NOMO-1 (cell line): ENCODE measurements at regions not wholly inside any gene's neighbourhood (a gene's known extent, or its start where the extent isn't known, plus 50 kb on each side); places are given as distances from the start of the nearest gene placed in this dataset.

Experiments used
- DNase-seq, 2 experiments: peaks; one replicate each; lab custom pipeline; 2025; ENCODE audit not compliant: unreplicated experiment in 2 of 2; lab: John Stamatoyannopoulos, UW

GRCh38 chr4:176969011-176969410, 176.3 kb upstream of the VEGFC start:
- DNase-seq, result no peak

- no peak for DNase-seq
Measured at GRCh38 chr4:176970853-176971252, 178.1 kb upstream of the VEGFC start.

GRCh38 chr4:176971576-176972115, 178.9 kb upstream of the VEGFC start:
- DNase-seq, result no peak

GRCh38 chr4:176979416-176979815, 186.7 kb upstream of the VEGFC start:
- peak; percentile 50 to 79 for DNase-seq

GRCh38 chr4:176981074-176981473, 188.4 kb upstream of the VEGFC start:
- DNase-seq, result peak; percentile 45 to 81

- DNase-seq, result peak; percentile 51 to 88
Measured at GRCh38 chr4:176981551-176981950, 188.8 kb upstream of the VEGFC start.

GRCh38 chr4:176988226-176988625, 195.5 kb upstream of the VEGFC start:
- DNase-seq, result no peak

GRCh38 chr4:176989186-176989585, 196.5 kb upstream of the VEGFC start:
- no peak for DNase-seq

GRCh38 chr4:176999935-177000543, 207.3 kb upstream of the VEGFC start:
- DNase-seq, result no peak

- peak; percentile 71 to 92 for DNase-seq
Measured at GRCh38 chr4:177001271-177002175, 208.8 kb upstream of the VEGFC start.

GRCh38 chr4:177005674-177006230, 213.0 kb upstream of the VEGFC start:
- no peak for DNase-seq

- DNase-seq, result no peak
Measured at GRCh38 chr4:177006331-177006730, 213.6 kb upstream of the VEGFC start.

GRCh38 chr4:177008071-177008835, 215.5 kb upstream of the VEGFC start:
- DNase-seq, result no peak

GRCh38 chr4:177008836-177009501, 216.2 kb upstream of the VEGFC start:
- no peak for DNase-seq

- DNase-seq, result no peak
Measured at GRCh38 chr4:177010418-177010817, 217.7 kb upstream of the VEGFC start.

- no peak for DNase-seq
Measured at GRCh38 chr4:177012918-177013545, 220.3 kb upstream of the VEGFC start.

- no peak for DNase-seq
Measured at GRCh38 chr4:177016541-177017141, 223.9 kb upstream of the VEGFC start.

GRCh38 chr4:177023951-177024350, 231.2 kb upstream of the VEGFC start:
- no peak for DNase-seq

- no peak for DNase-seq
Measured at GRCh38 chr4:177032341-177032740, 239.6 kb upstream of the VEGFC start.
